ENCODE measurements at regions not wholly inside any gene's neighbourhood (a gene's known extent, or its start where the extent isn't known, plus 50 kb on each side); places are given as distances from the start of the nearest gene placed in this dataset.

GRCh38 chr9:28409919-28410318 lies 836.6 kb upstream of the C9orf72 start:
- no peak overlapping the region for H4K8ac ChIP-seq (ENCODE audit: low read depth, low read length)
- no peak overlapping the region for H3K9ac ChIP-seq (ENCODE audit: low read length)
- no peaks in the 10 kb centered on the region for H3K27me3 ChIP-seq (ENCODE audit: insufficient read depth, low read length)
- no peak overlapping the region for H2AFZ ChIP-seq (ENCODE audit: insufficient read depth, low read length, poor library complexity)
- H3K9me3 ChIP-seq (ENCODE audit: insufficient read depth, low read depth, low read length) = no peaks in the 10 kb centered on the region
- H2BK5ac ChIP-seq (ENCODE audit: low read depth, low read length, poor library complexity) = no peak overlapping the region
- H3K4ac ChIP-seq (ENCODE audit: low read depth, low read length) = no peak overlapping the region
- no peak overlapping the region for H3K18ac ChIP-seq (ENCODE audit: low read length)
- no peak overlapping the region for H2AK5ac ChIP-seq (ENCODE audit: low read length)
- no peaks in the 10 kb centered on the region for H3K36me3 ChIP-seq (ENCODE audit: control insufficient read depth in 1 of 2, insufficient read depth in 2 of 2, low read length in 2 of 2)
- no peak overlapping the region for H3K23ac ChIP-seq (ENCODE audit: low read length)
- H3K14ac ChIP-seq (ENCODE audit: low read length) = no peak overlapping the region
- no peak overlapping the region for H2BK12ac ChIP-seq (ENCODE audit: low read length)
- no peaks in the 10 kb centered on the region for H3K4me1 ChIP-seq (ENCODE audit: control insufficient read depth in 1 of 2, insufficient read depth in 2 of 2, low read length in 2 of 2)
- no CpG with 5 or more reads among the region's 1 CpG for WGBS (ENCODE audit: extremely low coverage, insufficient coverage, insufficient read length)
- no peaks in the 10 kb centered on the region for H3K79me2 ChIP-seq (ENCODE audit: control insufficient read depth, insufficient read depth, low read length, poor library complexity)
- no peak overlapping the region for H2BK120ac ChIP-seq (ENCODE audit: insufficient read depth, low read length, poor library complexity)
- DNase-seq = no peak
- H3K4me3 ChIP-seq (ENCODE audit: low read depth, low read length) = no peak overlapping the region
- no peak overlapping the region for H4K91ac ChIP-seq (ENCODE audit: low read depth, low read length)
- no peak overlapping the region for H3K27ac ChIP-seq (ENCODE audit: low read depth, low read length)
- H3K4me2 ChIP-seq (ENCODE audit: low read length) = no peak overlapping the region
- no peaks in the 10 kb centered on the region for H3K79me1 ChIP-seq (ENCODE audit: low read length)
- no peak overlapping the region for H4K12ac ChIP-seq (ENCODE audit: low read depth, low read length)

GRCh38 chr9:28410411-28410810 lies 837.1 kb upstream of the C9orf72 start:
- H4K91ac ChIP-seq (ENCODE audit: low read depth, low read length) = no peak overlapping the region
- H4K8ac ChIP-seq (ENCODE audit: low read depth, low read length) = no peak overlapping the region
- no peak overlapping the region for H3K14ac ChIP-seq (ENCODE audit: low read length)
- no peak overlapping the region for H2AK5ac ChIP-seq (ENCODE audit: low read length)
- H3K4ac ChIP-seq (ENCODE audit: low read depth, low read length) = no peak overlapping the region
- no peak overlapping the region for H3K18ac ChIP-seq (ENCODE audit: low read length)
- H3K36me3 ChIP-seq (ENCODE audit: control insufficient read depth in 1 of 2, insufficient read depth in 2 of 2, low read length in 2 of 2) = no peaks in the 10 kb centered on the region
- H3K4me2 ChIP-seq (ENCODE audit: low read length) = no peak overlapping the region
- no peak overlapping the region for H4K12ac ChIP-seq (ENCODE audit: low read depth, low read length)
- no peak overlapping the region for H3K4me3 ChIP-seq (ENCODE audit: low read depth, low read length)
- DNase-seq = no peak
- H3K9me3 ChIP-seq (ENCODE audit: insufficient read depth, low read depth, low read length) = no peaks in the 10 kb centered on the region
- no peak overlapping the region for H3K27ac ChIP-seq (ENCODE audit: low read depth, low read length)
- no peaks in the 10 kb centered on the region for H3K4me1 ChIP-seq (ENCODE audit: control insufficient read depth in 1 of 2, insufficient read depth in 2 of 2, low read length in 2 of 2)
- WGBS (ENCODE audit: extremely low coverage, insufficient coverage, insufficient read length) = no CpG with 5 or more reads among the region's 3 CpGs
- H2BK5ac ChIP-seq (ENCODE audit: low read depth, low read length, poor library complexity) = no peak overlapping the region
- no peaks in the 10 kb centered on the region for H3K79me2 ChIP-seq (ENCODE audit: control insufficient read depth, insufficient read depth, low read length, poor library complexity)
- no peak overlapping the region for H3K9ac ChIP-seq (ENCODE audit: low read length)
- no peaks in the 10 kb centered on the region for H3K79me1 ChIP-seq (ENCODE audit: low read length)
- no peak overlapping the region for H2BK120ac ChIP-seq (ENCODE audit: insufficient read depth, low read length, poor library complexity)
- H2AFZ ChIP-seq (ENCODE audit: insufficient read depth, low read length, poor library complexity) = no peak overlapping the region
- no peaks in the 10 kb centered on the region for H3K27me3 ChIP-seq (ENCODE audit: insufficient read depth, low read length)
- H2BK12ac ChIP-seq (ENCODE audit: low read length) = no peak overlapping the region
- no peak overlapping the region for H3K23ac ChIP-seq (ENCODE audit: low read length)

GRCh38 chr9:28413471-28413870 lies 840.2 kb upstream of the C9orf72 start:
- Histone ChIP-seq H3K9ac (ENCODE audit: low read length) (no peak overlapping the region), H2BK12ac (ENCODE audit: low read length) (no peak overlapping the region), H3K79me1 (ENCODE audit: low read length) (no peaks in the 10 kb centered on the region), H3K4me2 (ENCODE audit: low read length) (no peak overlapping the region), H2BK5ac (ENCODE audit: low read depth, low read length, poor library complexity) (no peak overlapping the region), H2BK120ac (ENCODE audit: insufficient read depth, low read length, poor library complexity) (no peak overlapping the region), H3K79me2 (ENCODE audit: control insufficient read depth, insufficient read depth, low read length, poor library complexity) (no peaks in the 10 kb centered on the region), H4K8ac (ENCODE audit: low read depth, low read length) (no peak overlapping the region), H4K91ac (ENCODE audit: low read depth, low read length) (no peak overlapping the region), H3K4me1 (ENCODE audit: control insufficient read depth in 1 of 2, insufficient read depth in 2 of 2, low read length in 2 of 2) (no peaks in the 10 kb centered on the region), H4K12ac (ENCODE audit: low read depth, low read length) (no peak overlapping the region), H3K27me3 (ENCODE audit: insufficient read depth, low read length) (no peaks in the 10 kb centered on the region), H3K4ac (ENCODE audit: low read depth, low read length) (no peak overlapping the region), H3K9me3 (ENCODE audit: insufficient read depth, low read depth, low read length) (no peaks in the 10 kb centered on the region), H3K14ac (ENCODE audit: low read length) (no peak overlapping the region), H3K27ac (ENCODE audit: low read depth, low read length) (no peak overlapping the region), H3K36me3 (ENCODE audit: control insufficient read depth in 1 of 2, insufficient read depth in 2 of 2, low read length in 2 of 2) (no peaks in the 10 kb centered on the region), H2AFZ (ENCODE audit: insufficient read depth, low read length, poor library complexity) (no peak overlapping the region), H2AK5ac (ENCODE audit: low read length) (no peak overlapping the region), H3K18ac (ENCODE audit: low read length) (no peak overlapping the region), H3K4me3 (ENCODE audit: low read depth, low read length) (no peak overlapping the region), H3K23ac (ENCODE audit: low read length) (no peak overlapping the region)
- no CpG with 5 or more reads among the region's 1 CpG for whole genome bisulfite sequencing (ENCODE audit: extremely low coverage, insufficient coverage, insufficient read length)
- DNase-seq = no peak

- H3K27ac ChIP-seq (ENCODE audit: low read depth, low read length) = no peak overlapping the region
- H3K4ac ChIP-seq (ENCODE audit: low read depth, low read length) = no peak overlapping the region
- H3K23ac ChIP-seq (ENCODE audit: low read length) = no peak overlapping the region
- no peak overlapping the region for H3K18ac ChIP-seq (ENCODE audit: low read length)
- no peaks in the 10 kb centered on the region for H3K79me1 ChIP-seq (ENCODE audit: low read length)
- H3K36me3 ChIP-seq (ENCODE audit: control insufficient read depth in 1 of 2, insufficient read depth in 2 of 2, low read length in 2 of 2) = no peaks in the 10 kb centered on the region
- no CpG with 5 or more reads among the region's 1 CpG for WGBS (ENCODE audit: extremely low coverage, insufficient coverage, insufficient read length)
- no peak overlapping the region for H4K8ac ChIP-seq (ENCODE audit: low read depth, low read length)
- H3K9ac ChIP-seq (ENCODE audit: low read length) = no peak overlapping the region
- no peak overlapping the region for H4K12ac ChIP-seq (ENCODE audit: low read depth, low read length)
- no peak overlapping the region for H2AK5ac ChIP-seq (ENCODE audit: low read length)
- no peak overlapping the region for H2BK120ac ChIP-seq (ENCODE audit: insufficient read depth, low read length, poor library complexity)
- H2BK12ac ChIP-seq (ENCODE audit: low read length) = no peak overlapping the region
- H3K27me3 ChIP-seq (ENCODE audit: insufficient read depth, low read length) = no peaks in the 10 kb centered on the region
- H2AFZ ChIP-seq (ENCODE audit: insufficient read depth, low read length, poor library complexity) = no peak overlapping the region
- no peaks in the 10 kb centered on the region for H3K9me3 ChIP-seq (ENCODE audit: insufficient read depth, low read depth, low read length)
- H3K4me2 ChIP-seq (ENCODE audit: low read length) = no peak overlapping the region
- H2BK5ac ChIP-seq (ENCODE audit: low read depth, low read length, poor library complexity) = no peak overlapping the region
- no peak overlapping the region for H3K14ac ChIP-seq (ENCODE audit: low read length)
- no peaks in the 10 kb centered on the region for H3K4me1 ChIP-seq (ENCODE audit: control insufficient read depth in 1 of 2, insufficient read depth in 2 of 2, low read length in 2 of 2)
- H3K79me2 ChIP-seq (ENCODE audit: control insufficient read depth, insufficient read depth, low read length, poor library complexity) = no peaks in the 10 kb centered on the region
- no peak for DNase-seq
- H3K4me3 ChIP-seq (ENCODE audit: low read depth, low read length) = no peak overlapping the region
- H4K91ac ChIP-seq (ENCODE audit: low read depth, low read length) = no peak overlapping the region
Measured at GRCh38 chr9:28423255-28423654, 850.0 kb upstream of the C9orf72 start.
